Esophagus squamous epithelium (tissue), 5 donors: ENCODE measurements at regions not wholly inside any gene's neighbourhood (a gene's known extent, or its start where the extent isn't known, plus 50 kb on each side); places are given as distances from the start of the nearest gene placed in this dataset.

ENCODE experiments used
- DNase-seq: peaks from one replicate; lab custom pipeline; 2025; lab: John Stamatoyannopoulos, UW
- H3K27ac ChIP-seq, 4 donors: fragments of 200-600 bp; sonication (generic); one replicate each; pipeline ENCODE4 v1.5.1; 2016 to 2019; ENCODE audit warnings: mild to moderate bottlenecking in 1 of 4
- H3K27me3 ChIP-seq, 4 donors: fragments of 200-600 bp; sonication (generic); 1 replicate in 3 of 4; 2 replicates in 1 of 4; pipeline versions ENCODE4 v1.5.1 to v1.6.0; 2017 to 2021; ENCODE audit warnings: antibody characterized with exemption in 1 of 4
- H3K36me3 ChIP-seq, 3 donors: fragments of 200-600 bp; sonication (generic); one replicate each; pipeline ENCODE4 v1.5.1; 2016 to 2019
- H3K4me1 ChIP-seq, 3 donors: fragments of 200-600 bp; sonication (generic); one replicate each; pipeline ENCODE4 v1.5.1; 2017 to 2019
- H3K4me3 ChIP-seq, 4 donors: fragments of 200-600 bp; sonication (generic); 1 replicate in 3 of 4; 2 replicates in 1 of 4; pipeline ENCODE4 v1.5.1; 2016 to 2019; ENCODE audit warnings: mild to moderate bottlenecking in 2 of 4, moderate library complexity in 1 of 4
- H3K9me3 ChIP-seq, 3 donors: fragments of 200-600 bp; sonication (generic); one replicate each; pipeline ENCODE4 v1.5.1; 2016 to 2019
- CTCF ChIP-seq, 6 experiments: fragments of 450-650 bp in 4 of 6; fragments of 200-600 bp in 2 of 6; sonication (generic) in 2 of 6; IDR thresholded peaks; one replicate each; pipeline ENCODE4 v1.5.1; 2016 to 2019; ENCODE audit warnings: antibody characterized with exemption in 6 of 6, mild to moderate bottlenecking in 4 of 6, moderate library complexity in 4 of 6
- POLR2A ChIP-seq, 4 donors: fragments of 450-650 bp; IDR thresholded peaks; one replicate each; pipeline ENCODE4 v1.6.1; 2017; ENCODE audit warnings: antibody characterized with exemption in 4 of 4, mild to moderate bottlenecking in 4 of 4, moderate library complexity in 3 of 4
- WGBS, 2 donors: methylation state at CpG; one replicate each; pipeline ENCODE4 v1.1.5; 2018; 5-methylcytosine and 5-hydroxymethylcytosine counted together
- intact Hi-C: fragments of 100-400 bp; cut with DNase I; formaldehyde crosslinking; loops from one replicate; pipeline ENCODE4 v1.15.0; 2022
- donor health status: DM: yes; HTN: yes; CAD: no.

GRCh38 chr3:132229641-132230040, 87.6 kb upstream of the ACP3 start:
- intact Hi-C loops: no loop called here
- DNase-seq: no peak
- Histone ChIP-seq H3K27ac (no peak overlapping the region), H3K9me3 (no peaks in the 10 kb centered on the region), H3K4me1 (peaks cover 0 to 16% (median 0%) of the 10 kb centered on the region in 3 donors), H3K27me3 (no peaks in the 10 kb centered on the region), H3K4me3 (no peak overlapping the region), H3K36me3 (no peaks in the 10 kb centered on the region)
- no peak for TF ChIP-seq POLR2A (IDR thresholded peaks at IDR 0.05)
- no peak for TF ChIP-seq CTCF (IDR thresholded peaks at IDR 0.05)
- WGBS, 2 donors: 75 to 87% methylated on average over 1 to 2 of the region's 2 CpGs

GRCh38 chr3:132230156-132231000, 86.8 kb upstream of the ACP3 start:
- no peak overlapping the region for H3K4me3 ChIP-seq
- 78 to 91% methylated on average over 8 of the region's 8 CpGs for WGBS, 2 donors
- intact Hi-C loops: no loop called here
- no peak for DNase-seq
- H3K9me3 ChIP-seq: no peaks in the 10 kb centered on the region
- TF ChIP-seq POLR2A (IDR thresholded peaks at IDR 0.05) (no peak), CTCF (IDR thresholded peaks at IDR 0.05) (no peak)
- H3K27me3 ChIP-seq: no peaks in the 10 kb centered on the region
- no peaks in the 10 kb centered on the region for H3K36me3 ChIP-seq
- H3K4me1 ChIP-seq: peaks cover 0 to 8% (median 0%) of the 10 kb centered on the region in 3 donors
- no peak overlapping the region for H3K27ac ChIP-seq

GRCh38 chr3:132231633-132232032, 85.6 kb upstream of the ACP3 start:
- Histone ChIP-seq H3K36me3 (no peaks in the 10 kb centered on the region), H3K27me3 (no peaks in the 10 kb centered on the region), H3K27ac (no peak overlapping the region), H3K4me3 (no peak overlapping the region), H3K9me3 (no peaks in the 10 kb centered on the region), H3K4me1 (no peaks in the 10 kb centered on the region)
- no peak for DNase-seq
- TF ChIP-seq CTCF (IDR thresholded peaks at IDR 0.05): no peak
- TF ChIP-seq POLR2A (IDR thresholded peaks at IDR 0.05): no peak
- intact Hi-C loops: no loop called here

- DNase-seq: no peak
- H3K9me3 ChIP-seq: no peaks in the 10 kb centered on the region
- WGBS, 2 donors: 0 to 29% methylated on average over 2 of the region's 2 CpGs
Measured at GRCh38 chr3:132232231-132232792, 84.9 kb upstream of the ACP3 start.

More at GRCh38 chr3:132232231-132232792, 84.9 kb upstream of the ACP3 start:
- TF ChIP-seq POLR2A (IDR thresholded peaks at IDR 0.05): no peak
- TF ChIP-seq CTCF (IDR thresholded peaks at IDR 0.05): no peak
- Histone ChIP-seq H3K4me1 (no peaks in the 10 kb centered on the region), H3K36me3 (no peaks in the 10 kb centered on the region), H3K4me3 (no peak overlapping the region), H3K27ac (no peak overlapping the region), H3K27me3 (no peaks in the 10 kb centered on the region)
- intact Hi-C loops: no loop called here
